ENCODE measurements at regions not wholly inside any gene's neighbourhood (a gene's known extent, or its start where the extent isn't known, plus 50 kb on each side); places are given as distances from the start of the nearest gene placed in this dataset.

DNA sequence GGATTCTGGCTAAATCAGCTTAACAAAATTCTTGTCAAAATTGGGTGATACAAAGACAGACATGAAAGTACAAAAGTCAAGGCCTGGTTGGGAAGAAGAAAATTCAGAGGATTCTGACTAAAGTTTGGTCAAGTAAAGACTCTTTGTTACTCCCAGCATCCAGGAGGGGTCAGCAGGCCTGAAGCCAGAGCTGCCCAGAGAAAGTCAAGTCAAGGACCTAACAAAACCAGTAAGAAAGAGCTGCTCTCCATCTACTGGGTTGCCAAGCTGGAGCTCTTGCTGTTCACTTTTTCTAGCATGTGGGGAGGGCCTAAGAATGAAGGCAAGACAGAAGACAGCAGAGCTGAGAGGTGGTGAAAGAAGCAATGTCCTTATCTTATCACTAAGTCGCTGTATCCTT, 143.3 kb downstream of the C1D start:
- TF ChIP-seq, protein P1, sequence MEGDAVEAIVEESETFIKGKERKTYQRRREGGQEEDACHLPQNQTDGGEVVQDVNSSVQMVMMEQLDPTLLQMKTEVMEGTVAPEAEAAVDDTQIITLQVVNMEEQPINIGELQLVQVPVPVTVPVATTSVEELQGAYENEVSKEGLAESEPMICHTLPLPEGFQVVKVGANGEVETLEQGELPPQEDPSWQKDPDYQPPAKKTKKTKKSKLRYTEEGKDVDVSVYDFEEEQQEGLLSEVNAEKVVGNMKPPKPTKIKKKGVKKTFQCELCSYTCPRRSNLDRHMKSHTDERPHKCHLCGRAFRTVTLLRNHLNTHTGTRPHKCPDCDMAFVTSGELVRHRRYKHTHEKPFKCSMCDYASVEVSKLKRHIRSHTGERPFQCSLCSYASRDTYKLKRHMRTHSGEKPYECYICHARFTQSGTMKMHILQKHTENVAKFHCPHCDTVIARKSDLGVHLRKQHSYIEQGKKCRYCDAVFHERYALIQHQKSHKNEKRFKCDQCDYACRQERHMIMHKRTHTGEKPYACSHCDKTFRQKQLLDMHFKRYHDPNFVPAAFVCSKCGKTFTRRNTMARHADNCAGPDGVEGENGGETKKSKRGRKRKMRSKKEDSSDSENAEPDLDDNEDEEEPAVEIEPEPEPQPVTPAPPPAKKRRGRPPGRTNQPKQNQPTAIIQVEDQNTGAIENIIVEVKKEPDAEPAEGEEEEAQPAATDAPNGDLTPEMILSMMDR (conservative IDR thresholded peaks at IDR 0.05; ENCODE audit: low read depth, low read length): no peak
- no peak for TF ChIP-seq EZH2 (IDR thresholded peaks at IDR 0.05; ENCODE audit: borderline replicate concordance, low read depth, low read length, poor library complexity, severe bottlenecking)
